HG02938 (cell line): ENCODE measurements at regions not wholly inside any gene's neighbourhood (a gene's known extent, or its start where the extent isn't known, plus 50 kb on each side); places are given as distances from the start of the nearest gene placed in this dataset.

Source experiments
- ATAC-seq: cut with Tn5 transposase; IDR thresholded peaks from one replicate; pipeline ENCODE4 v1.9.1; 2021; ENCODE audit warnings: mild to moderate bottlenecking, moderate library complexity; ENCODE audit not compliant: unreplicated experiment

DNA sequence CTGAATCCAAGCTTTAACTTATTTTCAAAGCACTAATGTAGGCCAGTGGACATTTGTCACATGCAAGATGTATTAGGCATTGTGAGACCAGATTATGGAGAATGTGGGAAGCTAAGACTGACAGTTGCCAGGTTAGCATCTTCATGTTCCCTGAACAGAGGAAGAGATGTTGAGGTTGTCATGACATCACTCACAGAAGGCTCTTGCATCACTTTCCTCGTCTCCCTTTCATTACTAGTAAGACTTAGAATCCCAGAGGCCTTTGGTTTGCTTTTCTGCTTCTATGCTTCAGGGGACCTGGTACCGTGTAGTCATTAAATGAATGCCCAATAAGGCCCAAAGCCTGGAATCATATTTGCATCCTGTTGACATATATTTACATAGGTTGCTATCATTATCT, 76.4 kb upstream of the RPS23 start:
- no peak for ATAC-seq

DNA sequence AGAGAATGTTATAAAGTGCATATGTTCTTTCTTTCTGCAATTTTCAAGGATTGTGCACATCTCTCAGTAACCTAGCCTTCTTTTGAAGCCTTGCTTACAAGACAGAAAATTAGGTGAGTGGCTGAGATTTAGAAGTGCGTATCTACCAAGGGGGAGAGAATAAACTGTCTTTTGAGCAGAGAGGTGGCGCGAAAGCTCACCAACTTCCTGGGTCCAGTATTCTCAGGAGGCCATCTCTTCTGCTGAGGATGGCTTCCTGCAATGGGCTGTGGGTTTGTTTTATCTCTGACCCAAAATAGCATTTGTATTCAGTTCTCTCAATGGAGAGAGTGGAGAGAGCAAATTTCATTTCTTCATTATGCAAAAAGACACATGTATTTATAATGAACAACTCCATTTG, 75.4 kb upstream of the RPS23 start:
- no peak for ATAC-seq

DNA sequence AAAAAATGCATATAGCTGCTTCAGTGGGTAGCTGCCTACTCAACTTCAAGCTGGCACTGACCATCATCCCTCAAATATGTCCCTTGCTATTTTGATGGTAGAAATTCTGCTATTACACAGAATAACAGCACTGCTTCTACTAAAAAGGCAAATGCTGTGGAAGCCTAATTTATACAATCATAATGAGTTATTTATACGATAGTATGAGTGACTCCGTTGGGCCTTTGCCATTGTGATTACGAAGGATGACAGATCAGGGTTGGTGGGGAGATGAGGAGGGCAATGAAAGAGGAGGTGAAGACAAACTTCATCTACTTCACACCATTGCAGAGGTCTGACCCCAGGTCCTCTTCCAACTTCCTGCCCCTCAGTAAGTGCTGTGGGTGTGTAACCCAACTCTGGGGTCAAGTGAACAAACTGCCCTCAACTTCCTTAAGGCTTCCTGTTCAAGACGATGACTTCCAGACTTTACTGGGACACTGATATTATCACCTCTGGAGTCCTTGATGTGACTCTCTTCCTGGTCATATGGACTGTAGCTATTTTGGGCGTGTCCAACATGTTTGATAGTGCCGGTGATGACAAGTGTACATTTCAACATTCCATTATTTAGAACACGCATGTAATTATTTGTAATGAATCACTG, 74.1 kb upstream of the RPS23 start:
- ATAC-seq, result no peak

DNA sequence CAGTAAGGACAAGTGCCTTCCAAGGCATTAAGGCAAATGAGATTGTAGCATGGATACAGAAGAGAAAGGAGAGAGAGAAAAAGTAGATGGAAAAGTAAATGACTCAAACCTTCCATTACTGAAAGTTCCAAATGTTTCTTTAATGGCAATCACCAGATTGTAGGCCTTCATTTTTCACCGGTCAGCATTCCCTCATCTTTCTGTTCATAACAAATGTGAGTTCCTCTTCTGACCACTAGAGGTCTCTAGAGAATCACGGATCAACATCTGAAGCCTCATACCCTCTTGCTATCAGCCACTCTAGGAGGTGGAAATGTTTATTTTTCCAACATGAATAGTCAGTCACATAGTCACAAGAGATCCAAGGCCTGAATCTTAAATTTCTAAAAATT, 73.6 kb upstream of the RPS23 start:
- peak; percentile 83 for ATAC-seq

DNA sequence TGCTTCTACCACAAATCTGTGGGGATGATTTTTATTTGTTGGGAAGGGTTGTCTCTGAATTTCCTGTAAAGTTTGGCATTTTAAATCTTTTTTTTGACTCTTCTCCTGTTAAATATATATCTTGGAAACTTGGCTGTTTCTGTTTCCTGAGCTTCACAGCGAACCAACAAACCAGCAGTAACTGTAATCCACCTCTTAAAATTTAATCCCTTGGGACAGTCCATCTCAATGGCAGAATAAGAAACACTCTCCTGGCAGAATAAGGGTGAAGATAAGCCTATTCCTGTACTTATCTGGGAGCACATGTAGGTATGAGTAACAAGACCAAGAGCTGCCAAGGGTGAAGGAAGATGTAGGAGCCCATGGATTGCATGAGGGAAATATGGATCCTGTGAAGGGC, 73.1 kb upstream of the RPS23 start:
- ATAC-seq, result no peak

DNA sequence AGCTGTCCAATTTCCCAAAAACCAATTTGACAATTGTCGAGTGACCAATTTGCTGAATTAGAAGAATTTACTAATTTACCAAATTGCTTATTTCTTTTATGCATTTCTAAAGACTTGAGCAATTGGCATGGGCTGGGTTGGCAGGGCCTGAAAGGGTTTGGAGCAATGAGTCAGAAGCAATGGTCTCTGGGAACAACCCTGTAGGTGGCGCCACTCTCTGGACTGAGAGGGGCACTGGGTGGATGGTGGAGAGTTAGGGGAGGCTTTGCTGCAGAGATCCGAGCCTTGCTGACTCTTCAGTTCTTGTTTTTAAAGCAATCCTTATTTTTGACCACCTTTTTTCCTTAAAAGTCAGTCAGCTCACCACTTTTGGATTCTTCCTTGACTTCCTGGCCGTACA, 71.5 kb upstream of the RPS23 start:
- no peak for ATAC-seq

DNA sequence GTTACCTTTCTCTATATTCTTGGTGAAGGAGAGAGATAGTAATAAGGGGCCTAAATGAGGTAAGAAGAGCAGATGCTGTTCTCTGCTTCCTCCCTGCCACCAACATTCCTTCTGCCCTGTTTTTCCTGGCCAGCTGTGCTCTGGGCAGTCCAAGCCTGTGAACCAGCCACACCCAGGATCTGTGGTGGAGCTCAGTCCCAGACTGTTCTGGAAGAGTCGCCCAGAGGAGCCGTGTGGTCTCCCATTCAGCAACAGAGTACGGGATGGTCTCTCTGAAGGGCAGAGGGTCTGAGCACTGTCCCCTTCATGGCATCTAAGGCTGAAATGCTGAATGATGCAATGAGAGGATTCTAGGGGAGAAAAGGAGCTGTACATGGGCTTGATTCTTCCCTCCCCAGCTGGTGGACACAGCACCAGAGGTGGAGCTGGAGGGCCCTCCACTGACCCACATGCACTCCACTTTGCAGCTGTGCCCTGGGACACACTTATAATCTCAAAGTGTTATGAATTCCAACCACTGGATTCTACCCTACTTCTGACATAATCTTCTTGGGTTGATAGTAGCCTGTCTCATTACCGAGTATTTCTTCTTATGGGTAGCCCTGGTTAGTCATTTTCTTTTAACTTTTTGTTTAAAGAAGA, 70.8 kb upstream of the RPS23 start:
- ATAC-seq, result no peak

DNA sequence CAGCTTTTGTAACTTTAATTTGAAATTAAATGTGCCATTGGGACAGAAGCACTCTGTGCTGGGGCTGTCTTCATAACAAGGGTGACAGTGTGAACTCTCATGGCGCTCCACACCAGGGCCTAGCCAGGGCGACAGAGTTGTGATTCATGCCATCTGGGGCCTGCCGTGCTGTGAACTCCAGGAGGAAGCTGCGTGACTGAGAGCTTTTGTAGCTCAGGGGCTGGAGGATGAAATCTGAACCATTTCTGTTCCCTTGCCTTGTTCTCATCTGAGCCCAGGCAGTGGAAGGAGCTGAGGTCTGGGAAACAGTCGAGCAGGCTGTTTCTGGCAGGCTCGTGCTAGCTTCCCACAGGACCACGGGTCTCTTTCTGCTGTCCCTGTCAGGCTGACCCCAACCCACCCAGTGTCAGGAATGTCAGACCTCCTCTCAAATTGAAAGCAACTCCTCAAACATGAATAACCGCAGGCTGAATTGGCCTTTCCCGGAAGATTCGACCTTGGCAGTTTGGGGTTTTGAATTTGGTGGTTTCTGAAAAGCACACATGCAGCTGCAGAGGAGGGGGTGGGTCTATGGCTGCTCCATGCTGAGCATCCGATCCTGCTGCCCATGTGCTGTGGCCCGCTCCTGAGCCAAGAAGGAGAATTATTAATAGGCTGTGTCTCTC, 69.2 kb upstream of the RPS23 start:
- no peak for ATAC-seq

DNA sequence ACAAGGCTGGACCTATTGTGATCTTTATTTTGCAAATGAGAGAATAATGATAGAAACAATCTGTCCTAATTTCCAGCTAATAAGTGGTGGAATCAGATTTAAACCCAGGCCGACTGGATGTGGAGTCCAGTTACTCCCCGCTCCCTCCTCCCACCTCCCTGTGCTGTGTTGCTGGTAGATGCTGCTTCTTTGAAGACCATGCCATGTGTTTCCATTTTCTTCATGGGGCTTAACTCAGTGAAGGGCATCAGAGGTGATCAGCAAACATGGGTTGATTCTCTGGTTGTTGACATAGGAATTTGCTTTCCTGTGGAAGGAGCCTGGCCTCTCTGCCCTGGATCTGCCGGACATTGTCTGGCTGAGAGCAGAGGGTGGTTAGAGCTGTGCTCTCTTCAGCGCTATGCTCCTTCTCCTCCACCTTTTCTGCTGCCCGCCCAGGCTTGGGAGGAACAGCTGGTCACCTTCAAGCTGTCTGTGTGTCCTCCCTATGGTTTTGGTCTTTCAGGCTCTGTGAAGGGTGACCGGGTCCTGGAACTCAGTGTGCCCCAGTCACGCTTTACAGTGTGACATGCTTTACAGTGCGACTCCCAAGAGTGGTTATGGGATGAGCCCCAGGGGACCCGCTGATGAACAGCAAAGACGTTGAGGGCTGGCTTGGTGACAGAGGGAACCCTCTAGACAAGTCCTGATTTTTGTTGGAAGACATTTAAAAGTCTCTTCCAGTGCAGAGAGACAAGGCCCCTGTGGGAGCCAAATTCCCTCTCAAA, 68.4 kb upstream of the RPS23 start:
- ATAC-seq, result no peak

DNA sequence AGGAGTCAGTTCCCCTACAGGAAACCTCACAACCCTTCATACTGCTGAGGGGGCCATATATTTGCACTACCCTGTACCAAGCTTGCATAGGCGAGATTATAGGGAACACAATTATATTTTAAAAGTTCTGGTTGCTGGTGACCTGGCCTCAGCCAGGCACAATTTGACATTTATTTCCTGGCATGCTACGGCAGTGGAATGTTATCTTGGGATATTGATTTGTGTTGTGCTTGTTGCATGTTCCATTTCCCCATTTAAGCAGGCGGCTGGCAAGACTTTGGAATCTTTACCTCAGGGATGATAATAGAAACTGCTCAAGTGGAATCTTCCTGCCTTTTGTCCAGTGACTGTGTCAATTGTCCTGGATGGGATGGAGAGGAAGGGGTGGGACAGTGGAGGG, 67.0 kb upstream of the RPS23 start:
- ATAC-seq, result no peak

DNA sequence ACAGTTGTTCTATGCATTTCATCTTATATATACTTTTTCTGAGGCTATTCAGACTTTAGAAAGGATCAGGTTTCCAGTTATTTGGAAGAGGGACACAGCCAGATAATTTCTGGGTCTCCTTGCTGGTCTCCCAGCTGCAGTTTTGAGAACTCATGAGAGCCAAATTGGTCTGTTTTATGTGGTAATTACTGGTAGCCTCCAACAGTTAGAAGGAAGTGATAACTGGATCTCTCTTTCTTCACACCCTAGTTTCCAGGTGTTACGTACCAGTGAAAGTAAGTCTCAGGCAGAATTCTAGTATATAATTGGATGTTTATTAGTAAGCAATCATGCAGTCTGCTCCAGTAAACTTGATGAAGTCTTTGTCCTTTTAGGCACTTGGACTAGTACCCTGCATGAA, 63.2 kb upstream of the RPS23 start:
- ATAC-seq, result no peak

DNA sequence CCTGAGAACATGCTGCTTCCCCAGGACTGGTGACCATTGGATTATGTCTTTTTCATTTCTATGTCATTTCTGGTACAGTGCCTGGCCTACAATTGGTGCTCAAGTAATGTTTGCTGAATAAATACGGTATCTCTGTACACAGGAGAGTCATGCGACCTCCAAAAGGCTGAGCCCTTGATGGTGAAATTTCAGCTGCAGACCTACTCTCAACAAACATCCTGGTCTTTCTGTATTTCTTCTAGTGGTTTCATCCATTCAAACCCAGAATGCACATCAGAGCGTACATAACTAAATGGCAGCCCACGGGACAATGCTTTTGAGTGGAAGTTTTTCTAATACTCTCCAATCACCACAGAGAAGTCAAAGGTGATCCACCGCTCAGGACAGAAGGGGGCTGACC, 62.6 kb upstream of the RPS23 start:
- no peak for ATAC-seq

DNA sequence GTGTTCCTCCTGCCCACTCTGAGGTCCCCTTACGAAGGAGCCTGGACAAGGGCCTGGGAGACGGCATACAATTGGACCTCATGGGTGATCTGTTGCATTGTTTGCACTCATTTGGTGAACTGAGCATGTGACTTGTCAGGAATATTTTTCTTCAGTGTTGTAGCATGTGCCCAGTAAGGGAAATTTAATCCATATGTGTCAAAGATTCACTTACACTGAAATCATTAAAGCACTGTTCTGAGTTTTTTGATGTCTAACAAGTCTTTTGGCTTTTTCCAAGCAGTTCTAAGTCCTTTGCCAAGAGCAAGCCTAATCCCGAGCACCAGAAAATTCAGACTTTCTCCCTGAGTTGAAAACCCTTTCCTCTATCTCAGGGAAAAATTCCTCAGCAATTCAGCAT, 61.6 kb upstream of the RPS23 start:
- ATAC-seq, result no peak

DNA sequence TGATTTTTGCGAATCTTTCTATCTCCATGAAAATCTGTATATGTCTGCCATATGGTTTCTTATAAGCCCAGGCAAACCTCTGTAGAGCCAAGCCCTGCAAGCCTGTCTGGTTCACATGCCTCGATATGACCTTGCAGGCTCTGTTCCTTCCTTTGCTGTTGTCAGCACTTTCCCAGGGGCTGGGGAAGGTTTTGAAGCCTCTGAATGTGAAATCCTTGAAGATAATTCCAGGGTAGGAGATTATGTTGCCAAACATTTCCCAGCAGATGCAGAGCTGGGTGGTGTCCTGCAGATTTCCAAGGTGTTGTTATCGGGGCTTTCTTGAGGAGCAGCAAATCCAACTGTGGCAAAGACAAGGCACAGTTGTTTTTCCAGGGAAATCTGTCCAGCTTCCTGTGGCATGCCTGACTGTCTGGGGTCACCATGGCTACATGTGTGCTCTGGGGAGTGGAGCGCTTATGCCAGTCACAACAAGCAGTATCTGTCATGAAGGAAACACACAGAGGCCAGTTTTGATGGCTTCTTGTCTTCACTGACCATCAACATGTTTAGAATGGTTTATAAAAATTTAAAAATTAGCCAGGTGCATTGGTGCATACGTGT, 60.7 kb upstream of the RPS23 start:
- ATAC-seq, result no peak

DNA sequence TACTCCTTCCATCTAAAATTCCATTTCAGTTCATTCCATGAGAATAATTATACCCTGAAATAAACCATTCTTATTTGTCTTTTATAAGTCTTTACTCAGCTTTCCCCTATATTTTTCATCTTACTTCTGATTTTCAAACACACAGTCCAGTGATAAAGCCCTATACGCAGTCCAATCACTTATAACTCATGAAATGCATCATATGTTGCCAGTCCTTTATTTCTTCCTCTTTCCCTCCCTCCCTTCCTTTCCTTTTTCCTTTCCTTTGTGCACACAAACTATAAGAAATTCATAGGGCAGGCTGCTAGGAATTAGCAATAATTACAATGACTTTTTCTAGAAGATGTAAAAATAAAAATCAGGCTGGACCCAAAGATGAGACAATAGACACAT, 58.8 kb upstream of the RPS23 start:
- no peak for ATAC-seq

DNA sequence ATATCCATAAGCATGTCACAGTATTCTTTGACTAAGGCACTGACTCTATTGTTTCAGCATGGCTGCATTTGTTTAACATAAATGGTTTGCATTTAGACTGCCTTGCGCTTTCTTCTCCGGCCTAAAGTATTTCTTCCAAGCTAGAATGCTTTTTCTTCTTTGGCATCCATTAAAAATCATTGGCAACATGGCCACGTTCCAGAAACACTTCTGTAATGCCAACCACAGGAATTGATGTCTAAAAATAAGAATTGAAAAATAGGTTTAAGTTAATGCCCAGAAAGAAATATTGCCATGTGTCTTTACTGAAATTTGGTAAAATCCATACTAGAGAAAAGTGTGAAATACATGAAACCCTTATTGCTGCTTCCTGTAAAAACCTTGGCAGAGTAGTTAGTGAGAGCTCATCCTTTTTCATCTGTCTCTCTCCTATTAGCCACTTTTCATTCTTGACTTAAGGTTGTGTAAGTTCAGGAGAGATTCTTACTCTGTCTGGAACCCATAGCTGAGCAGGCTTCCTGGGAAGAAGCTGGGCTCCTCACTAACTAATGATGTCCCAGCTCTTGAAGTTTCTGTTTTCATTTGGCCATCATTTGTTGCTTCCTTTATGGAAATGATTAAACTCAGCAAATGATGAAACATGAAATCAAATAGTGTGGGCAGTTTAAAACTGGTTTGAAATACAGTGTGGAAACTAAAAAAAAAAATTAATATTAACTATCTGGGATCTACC, 58.2 kb upstream of the RPS23 start:
- no peak for ATAC-seq

DNA sequence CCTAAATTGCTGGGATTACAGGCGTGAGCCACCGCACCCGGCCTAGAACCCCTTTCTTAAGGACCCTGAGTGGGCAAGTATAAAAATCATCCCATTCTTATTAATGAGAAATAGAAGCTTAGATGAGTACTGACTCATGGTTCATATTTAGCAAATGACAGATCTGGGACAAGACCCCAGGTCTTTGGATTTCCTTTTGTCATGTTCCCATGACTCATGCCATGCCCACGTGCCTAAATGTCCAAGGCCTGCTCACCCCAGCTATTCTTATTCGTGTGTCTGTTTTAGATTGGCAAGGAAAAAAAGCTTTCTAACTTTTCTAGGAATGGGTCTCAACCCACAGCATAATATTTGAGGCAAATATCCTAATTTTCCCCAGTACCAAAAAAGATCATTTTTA, 57.7 kb upstream of the RPS23 start:
- no peak for ATAC-seq

DNA sequence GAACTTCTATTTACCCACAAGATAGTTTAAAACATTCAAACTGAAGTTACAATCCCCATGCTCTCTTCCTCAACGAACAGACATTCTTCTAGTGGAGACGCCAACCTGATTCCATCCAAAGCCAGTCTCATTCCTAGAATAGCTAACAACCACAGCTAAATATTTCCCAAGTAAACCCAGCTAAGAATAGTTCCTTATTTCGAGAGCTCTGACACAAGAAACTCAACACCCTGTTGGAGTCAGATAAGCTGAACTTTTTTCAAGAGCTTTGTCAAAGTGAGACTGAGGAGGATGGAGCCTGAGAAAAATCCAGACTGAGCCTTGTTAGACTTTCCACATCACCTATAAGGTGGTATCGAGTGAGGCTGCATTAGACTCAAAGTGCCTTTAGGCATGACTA, 56.7 kb upstream of the RPS23 start:
- no peak for ATAC-seq

DNA sequence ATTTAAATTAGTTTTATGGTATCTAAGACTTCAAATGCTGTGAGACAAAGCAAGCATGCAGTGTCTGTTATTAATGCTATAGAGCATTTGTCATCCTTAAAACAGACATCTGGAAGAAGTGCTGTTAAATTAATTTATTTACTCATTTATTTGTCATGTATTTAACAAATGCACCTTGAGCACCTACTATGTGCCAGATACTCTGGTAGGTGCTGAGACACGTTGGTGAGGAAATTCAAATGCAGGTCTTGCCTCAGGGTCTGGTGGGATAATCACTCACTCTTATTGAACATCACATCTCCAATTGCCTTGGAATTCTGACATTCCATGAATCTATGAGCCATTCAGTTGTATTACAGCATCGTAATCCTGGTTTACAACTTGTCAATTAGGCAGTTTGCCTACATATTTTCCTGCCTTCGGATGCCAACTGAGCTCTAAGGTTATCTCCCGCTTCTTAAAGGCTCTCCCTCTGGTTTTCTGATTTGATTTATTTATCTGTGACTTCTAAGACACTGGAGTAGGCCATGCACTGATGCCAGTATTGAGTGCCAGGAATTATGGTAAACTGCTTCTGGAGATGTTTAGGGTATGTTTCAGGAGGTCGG, 56.0 kb upstream of the RPS23 start:
- ATAC-seq, result no peak

DNA sequence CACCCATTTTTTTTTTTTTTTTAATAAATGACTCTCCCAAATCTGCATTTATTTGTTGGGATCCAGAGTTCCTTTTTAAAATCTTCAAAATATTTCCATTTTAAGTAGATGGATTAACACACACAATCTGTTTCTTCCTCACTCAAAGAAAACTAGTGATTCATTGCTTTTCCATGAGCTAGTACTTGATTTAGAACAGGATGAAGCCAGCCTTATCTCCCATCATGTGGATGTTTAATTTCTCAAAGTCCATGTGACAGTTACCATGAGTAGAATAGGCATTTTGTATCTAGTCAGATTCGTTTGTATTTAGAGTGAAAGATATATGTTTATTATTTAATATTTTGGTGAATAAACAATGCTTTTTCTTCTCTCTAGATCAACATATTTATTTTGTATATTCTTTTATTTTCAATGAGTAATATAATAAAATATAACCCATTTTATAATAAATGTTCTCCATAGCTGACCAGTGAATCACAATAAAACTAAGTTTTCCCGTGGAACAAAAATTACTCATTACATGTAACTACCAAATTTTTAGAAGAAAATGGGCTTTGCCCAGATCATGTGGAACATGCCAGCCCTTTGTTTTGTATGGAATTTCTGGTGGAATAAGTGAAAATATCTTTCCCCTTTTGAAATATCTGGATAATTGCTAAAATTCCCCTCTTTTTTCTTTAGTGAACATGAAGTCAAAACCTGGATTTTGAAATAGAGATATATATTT, 54.9 kb upstream of the RPS23 start:
- no peak for ATAC-seq
